DMS114 treated with DMSO at 0.1 percent for 48 hours (cell line): ENCODE measurements at regions not wholly inside any gene's neighbourhood (a gene's known extent, or its start where the extent isn't known, plus 50 kb on each side); places are given as distances from the start of the nearest gene placed in this dataset.
"Not testable (repeated sequence)": the region's sequence is repeated elsewhere in the genome, so short reads cannot be mapped to it uniquely, and the experiment has no call there.

Experiments used
- DNase-seq: peaks from one replicate; lab custom pipeline; 2025; ENCODE audit not compliant: unreplicated experiment; lab: John Stamatoyannopoulos, UW

DNA sequence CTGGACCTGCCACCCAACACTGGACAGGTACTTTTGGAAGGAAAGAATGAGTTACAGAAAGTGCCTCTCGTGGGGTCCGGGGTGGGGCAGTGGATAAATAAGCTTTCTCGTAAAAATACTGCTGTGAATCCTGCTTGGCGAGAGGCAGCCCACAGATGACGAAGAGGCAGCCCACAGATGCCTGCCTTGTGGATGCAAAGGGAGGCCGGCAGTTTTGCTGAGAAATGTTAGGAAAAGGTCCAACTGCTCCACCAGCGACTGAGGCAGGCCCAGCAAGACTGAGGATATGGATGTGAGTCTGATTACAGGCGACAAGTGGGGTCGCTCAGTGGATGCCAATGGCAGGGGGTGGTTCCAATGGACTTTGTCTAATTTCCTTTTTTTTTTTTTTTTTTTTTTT lies 79.1 kb upstream of the PPP1R26 start:
- DNase-seq = no peak

GRCh38 chr9:135401218-135401617 lies 78.4 kb upstream of the PPP1R26 start:
- DNase-seq = no peak

GRCh38 chr9:135402048-135402738 lies 77.4 kb upstream of the PPP1R26 start:
- no peak for DNase-seq

DNA sequence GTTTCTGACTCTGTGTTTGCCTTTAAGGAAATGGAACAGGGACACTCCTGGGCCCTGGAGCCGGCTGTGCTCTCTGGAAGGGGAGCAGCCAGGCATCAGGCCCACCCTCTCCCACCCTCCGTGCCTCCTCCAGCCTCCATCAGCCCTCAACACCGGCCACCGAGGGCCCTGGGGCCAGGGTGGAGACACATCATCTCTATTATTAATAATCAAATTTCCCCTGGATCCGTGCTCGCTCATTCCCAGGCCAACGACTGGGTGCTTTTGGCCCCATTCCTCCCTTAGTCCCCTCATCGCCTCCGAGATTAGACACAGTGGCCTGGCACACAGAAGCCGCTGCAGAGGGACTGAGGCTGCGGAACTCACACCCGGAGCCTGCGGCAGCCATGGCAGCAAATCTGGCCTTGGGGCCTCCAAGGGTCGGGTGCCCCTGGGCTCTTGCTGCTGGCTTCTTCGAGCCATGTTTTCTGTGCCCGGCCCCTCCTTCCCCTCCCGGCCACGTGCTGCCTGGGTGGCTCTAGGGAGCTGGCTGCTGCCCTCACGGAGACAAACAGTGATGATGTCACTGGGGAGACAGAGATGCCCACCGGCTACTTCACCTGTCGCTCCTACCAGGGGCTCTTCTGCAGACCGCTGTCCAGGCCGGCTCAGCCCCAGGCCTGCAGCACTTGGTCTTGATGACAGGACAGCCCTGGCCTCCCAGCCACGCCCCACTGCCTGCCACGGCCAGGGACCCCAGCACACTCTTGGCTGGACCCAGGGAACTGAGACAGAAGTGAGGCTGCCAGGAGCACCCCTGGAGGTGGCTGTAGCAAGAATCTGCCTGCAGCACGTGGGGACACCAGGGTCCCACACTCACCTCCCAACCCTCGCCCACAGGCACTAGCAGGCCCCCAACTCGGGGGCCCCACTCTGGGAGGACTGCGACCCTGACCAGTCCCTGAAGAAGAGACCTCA lies 76.6 kb upstream of the PPP1R26 start:
- no peak for DNase-seq

GRCh38 chr9:135403733-135404450 lies 75.7 kb upstream of the PPP1R26 start:
- no peak for DNase-seq

GRCh38 chr9:135404451-135405144 lies 75.0 kb upstream of the PPP1R26 start:
- no peak for DNase-seq

DNA sequence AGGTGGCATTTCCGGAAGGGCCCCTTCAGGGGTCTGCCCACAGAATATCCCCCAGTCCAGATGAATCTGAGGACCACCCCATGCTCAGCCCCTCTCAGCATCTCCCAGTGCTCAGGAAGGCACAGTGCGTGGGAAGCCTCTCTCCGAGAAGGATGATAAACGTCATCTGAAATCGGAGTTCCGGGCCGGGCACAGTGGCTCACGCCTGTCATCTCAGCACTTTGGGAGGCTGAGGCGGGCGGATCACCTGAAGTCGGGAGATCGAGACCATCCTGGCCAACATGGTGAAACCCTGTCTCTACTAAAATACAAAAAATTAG lies 74.5 kb upstream of the PPP1R26 start:
- not testable (repeated sequence) for DNase-seq

DNA sequence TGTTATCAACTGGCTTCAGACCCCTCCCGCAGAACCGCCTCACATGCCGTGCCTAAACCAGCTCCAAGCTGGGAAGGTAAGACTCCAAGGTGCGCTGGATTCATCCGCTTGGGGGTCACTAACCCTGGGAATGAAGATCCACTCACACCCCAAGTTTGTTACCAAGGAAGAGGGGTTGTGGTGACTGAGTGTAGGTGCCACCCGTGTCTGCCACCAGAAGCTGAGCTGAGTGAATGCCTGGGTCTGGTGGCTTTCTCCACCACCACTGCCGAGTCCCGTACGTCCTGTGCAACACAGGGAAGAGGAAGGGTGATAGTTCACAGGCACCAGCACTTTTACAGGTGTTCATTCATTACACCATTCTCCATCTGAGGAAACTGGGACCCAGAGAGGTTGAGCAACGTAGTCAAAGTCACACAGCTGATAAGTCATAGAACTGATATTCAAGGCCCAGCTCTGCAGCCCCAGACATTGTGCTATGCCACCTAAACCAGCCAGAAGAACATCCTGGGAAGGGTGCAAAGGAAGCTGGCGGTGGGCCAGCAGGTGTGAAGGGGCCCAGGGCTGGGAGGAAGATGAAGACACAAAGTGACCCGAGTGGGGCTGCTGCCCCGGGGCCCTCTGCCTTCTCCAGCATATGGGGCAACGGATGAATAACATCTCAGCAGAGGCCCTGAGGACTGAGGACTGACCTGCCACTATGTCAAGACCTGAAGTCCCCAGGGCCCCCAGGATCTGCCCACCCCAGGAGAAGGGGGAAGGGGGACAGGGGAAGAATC lies 70.9 kb upstream of the PPP1R26 start:
- no peak for DNase-seq

DNA sequence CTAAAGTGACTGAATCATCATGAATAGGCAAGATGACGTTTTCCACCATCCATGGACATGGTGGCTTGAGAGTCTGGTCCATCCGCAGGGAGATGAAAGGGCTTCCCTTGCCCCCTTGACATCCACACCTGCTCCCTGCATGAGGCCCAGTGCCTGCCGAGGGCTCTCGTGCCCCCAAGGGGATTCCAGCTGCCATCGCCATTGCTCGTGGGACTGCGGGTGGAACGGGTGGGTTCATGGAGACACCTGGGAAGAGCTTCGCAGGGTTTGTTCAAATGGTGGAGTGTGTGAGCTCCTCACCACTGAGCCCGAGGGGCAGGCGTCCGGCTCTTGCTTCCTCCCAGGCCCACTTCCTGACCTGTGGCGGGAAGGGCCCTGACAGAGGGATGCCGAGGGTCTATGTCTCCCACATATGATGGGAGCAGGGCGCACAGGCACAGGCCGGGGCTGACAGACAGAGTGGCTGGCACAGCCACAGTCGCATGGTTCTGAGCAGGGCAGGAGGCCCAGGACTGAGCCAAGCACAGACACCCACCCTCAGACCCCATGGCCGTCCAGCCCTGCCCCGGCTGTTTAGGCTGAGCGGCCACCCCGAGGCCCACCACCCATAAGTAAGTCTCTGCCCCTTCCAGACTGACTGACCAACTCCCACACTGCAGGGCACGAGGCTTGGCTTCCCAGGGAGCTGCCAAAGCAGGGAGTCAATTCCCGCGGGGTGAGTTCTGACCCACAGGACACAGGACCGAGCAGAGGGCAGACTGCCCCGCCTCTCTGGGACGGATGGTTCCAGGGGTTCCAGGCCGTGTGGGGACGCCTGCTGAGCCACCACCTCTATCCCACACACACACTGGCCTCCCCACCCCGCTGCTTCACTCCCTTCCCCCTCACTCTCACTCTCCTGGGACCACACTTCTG lies 70.0 kb upstream of the PPP1R26 start:
- no peak for DNase-seq

DNA sequence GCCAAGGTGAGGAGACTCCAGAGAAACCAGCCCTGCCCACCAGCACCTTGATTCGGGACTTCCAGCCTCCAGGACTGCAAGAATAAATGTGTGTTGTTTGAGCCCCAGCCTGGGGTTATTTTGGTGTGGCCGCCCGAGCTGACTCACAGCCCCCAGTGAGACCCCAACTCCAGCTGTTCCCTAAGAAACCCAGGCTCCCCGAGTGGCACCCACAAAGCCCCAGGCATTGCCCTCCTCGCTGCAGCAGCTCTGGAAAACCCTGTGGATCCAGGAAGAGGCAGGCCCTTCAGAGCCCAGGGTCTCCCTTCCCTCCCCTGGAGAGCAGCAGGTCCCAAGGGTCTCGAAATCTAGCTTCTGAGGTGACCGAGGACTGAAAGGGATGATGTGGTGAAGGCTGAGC lies 69.2 kb upstream of the PPP1R26 start:
- DNase-seq = no peak

- DNase-seq = no peak
Measured at GRCh38 chr9:135410831-135411473, 68.6 kb upstream of the PPP1R26 start.

DNA sequence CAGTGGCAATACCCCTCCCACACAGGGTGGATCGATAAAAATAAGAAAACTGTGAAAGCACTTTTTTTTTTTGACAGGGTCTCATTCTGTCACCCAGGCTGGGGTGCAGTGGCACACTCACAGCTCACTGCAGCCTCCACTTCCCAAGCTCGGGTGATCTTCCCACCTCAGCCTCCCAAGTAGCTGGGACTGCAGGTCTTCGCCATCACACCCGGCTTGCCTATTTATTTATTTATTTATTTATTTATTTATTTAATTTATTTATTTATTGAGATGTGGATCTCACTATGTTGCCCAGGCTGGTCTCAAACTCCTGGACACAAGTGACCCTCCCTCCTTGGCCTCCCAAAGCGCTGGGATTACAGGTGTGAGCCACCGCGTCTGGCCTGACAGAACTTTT lies 68.0 kb upstream of the PPP1R26 start:
- DNase-seq = not testable (repeated sequence)

- peak; percentile 48 for DNase-seq
Measured at GRCh38 chr9:135412315-135413085, 67.1 kb upstream of the PPP1R26 start.

- no peak for DNase-seq
Measured at GRCh38 chr9:135413086-135413375, 66.6 kb upstream of the PPP1R26 start.

- DNase-seq = no peak
Measured at GRCh38 chr9:135413461-135413860, 66.1 kb upstream of the PPP1R26 start.

DNA sequence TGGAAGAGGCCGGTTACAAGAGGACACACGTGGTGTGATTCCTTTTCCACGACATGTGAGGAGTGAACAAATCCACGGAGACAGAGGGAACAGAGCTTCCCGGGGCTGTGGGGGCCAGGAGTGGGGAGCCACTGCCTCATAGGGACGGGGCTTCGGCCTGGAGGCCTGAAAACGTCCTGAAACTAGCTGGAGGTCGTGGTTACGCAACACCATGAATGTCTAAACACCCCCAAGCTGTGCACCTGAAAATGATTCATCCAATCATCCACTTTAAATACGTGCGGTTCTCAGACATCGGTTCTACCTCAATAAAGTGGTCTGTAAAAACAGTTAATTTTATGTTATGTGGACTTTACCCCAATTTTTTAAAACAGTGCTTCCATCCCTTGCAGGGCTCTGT lies 65.3 kb upstream of the PPP1R26 start:
- DNase-seq = no peak

- no peak for DNase-seq
Measured at GRCh38 chr9:135415586-135415985, 64.0 kb upstream of the PPP1R26 start.

DNA sequence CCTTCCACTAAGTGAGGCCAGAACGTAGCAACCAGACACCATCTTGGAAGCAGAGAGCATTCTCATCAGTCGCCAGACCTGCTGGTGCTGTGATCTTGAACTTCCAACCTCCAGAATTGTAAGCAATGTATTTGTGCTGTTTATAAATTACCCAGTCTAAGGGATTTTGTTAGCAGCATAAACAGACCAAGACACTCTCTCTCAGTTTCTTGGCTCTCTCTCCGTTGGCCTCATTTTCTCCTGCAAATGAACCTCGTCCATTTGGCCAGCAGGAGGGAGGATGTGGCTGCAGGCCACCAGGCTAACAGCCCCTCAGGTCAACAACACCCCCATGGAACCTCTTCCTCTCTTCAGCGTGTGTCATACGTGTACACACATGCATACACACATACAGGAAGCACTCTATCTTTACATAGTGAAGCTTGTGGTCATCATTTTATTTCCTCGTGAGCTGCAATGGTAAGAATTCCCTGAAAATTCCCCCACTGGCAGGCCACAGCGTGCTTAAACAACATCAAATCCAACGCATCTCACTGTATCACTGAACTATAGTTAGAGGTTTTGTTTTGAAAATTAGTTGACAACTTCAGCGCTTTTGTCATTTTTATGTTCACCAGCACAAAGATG lies 62.8 kb upstream of the PPP1R26 start:
- DNase-seq = no peak
